Retinal pigment epithelial cell (primary cell): ENCODE measurements at regions not wholly inside any gene's neighbourhood (a gene's known extent, or its start where the extent isn't known, plus 50 kb on each side); places are given as distances from the start of the nearest gene placed in this dataset.

Experiments
- DNase-seq: peaks from one replicate; pipeline ENCODE4 v3.0.0-alpha.2; 2010; ENCODE audit warnings: low read depth
- H3K4me3 ChIP-seq: 2 replicates; pipeline ENCODE4 v1.5.1; 2011; ENCODE audit warnings: mild to moderate bottlenecking, low read length, control low read depth, moderate library complexity
- TF ChIP-seq, protein P1 (sequence below): conservative IDR thresholded peaks from 2 replicates; pipeline ENCODE4 v1.5.1; 2011; ENCODE audit warnings: low read depth, low read length, control low read depth, inconsistent platforms

- H3K4me3 ChIP-seq, result no peak overlapping the region
- no peak for DNase-seq
- TF ChIP-seq, protein P1, sequence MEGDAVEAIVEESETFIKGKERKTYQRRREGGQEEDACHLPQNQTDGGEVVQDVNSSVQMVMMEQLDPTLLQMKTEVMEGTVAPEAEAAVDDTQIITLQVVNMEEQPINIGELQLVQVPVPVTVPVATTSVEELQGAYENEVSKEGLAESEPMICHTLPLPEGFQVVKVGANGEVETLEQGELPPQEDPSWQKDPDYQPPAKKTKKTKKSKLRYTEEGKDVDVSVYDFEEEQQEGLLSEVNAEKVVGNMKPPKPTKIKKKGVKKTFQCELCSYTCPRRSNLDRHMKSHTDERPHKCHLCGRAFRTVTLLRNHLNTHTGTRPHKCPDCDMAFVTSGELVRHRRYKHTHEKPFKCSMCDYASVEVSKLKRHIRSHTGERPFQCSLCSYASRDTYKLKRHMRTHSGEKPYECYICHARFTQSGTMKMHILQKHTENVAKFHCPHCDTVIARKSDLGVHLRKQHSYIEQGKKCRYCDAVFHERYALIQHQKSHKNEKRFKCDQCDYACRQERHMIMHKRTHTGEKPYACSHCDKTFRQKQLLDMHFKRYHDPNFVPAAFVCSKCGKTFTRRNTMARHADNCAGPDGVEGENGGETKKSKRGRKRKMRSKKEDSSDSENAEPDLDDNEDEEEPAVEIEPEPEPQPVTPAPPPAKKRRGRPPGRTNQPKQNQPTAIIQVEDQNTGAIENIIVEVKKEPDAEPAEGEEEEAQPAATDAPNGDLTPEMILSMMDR, result no peak
Measured at GRCh38 chr5:71912021-71912420, 192.9 kb downstream of the CARTPT start.

- no peak overlapping the region for H3K4me3 ChIP-seq
- TF ChIP-seq, protein P1, result no peak
- DNase-seq, result no peak
Measured at GRCh38 chr5:71914281-71914680, 193.0 kb upstream of the MAP1B start.

DNA sequence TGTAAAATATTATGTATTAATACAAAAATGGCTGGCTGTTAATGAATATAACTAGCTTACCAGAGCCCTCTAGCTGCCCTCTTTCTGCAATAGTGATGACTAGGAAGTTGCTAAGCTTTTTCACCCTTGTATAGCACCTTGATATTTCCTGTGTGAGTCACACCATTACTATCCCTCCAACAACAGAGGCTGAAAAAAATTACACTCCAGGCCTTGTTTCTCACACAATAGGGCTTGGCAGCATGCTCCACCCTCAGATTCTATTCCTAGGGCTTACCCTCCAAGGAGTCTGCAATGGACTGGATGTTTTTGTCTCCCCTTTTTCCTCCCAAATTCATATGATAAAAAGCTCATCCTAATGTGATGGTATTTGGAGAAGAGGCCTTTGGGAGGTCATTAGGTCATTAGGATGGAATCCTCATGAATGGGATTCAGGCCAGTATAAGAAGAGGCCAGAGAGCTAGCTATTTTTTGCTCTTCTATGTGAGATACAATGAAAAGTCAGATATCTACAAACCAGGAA is 184.6 kb upstream of the MAP1B start:
- TF ChIP-seq, protein P1, result peak; percentile 31
- H3K4me3 ChIP-seq, result no peak overlapping the region
- DNase-seq, result peak; percentile 88

DNA sequence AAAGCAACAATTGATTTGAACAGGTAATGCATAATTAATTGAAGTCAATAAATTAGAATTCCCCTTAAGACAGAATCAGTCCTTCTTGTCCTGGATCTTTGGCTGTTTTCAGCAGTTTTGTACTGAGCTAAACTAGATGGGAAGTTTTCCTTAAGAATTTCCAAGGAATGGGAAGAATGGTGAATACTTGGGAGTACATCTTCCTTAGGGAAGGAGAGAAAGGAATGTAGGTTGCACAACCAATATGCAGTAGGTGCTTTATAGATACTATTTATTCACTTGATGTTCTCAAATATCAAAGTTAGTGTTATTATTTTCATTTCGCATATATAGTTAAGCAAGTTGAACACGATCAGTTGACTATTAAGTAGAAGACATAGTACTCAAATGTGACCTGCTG is 183.5 kb upstream of the MAP1B start:
- TF ChIP-seq, protein P1, result no peak
- no peak for DNase-seq
- no peak overlapping the region for H3K4me3 ChIP-seq

DNA sequence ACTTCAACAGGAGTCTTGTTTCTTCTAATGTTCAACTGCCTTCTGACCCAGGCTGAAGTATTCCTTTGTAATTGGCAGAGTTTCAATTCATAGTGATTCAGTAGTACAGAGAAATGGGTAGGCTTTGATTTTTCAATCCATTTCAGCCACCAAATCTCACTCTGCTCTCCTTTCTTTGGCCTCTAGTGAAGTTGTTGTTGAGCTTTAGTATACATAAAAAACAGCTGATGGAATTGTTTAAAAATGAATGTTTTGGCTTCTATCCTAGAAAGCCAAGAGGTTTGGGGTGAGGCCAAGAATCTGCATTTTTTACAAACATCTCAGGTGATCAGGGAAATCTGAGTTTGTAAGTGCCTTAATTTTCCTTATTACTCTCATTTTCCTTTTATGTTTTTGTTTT is 182.9 kb upstream of the MAP1B start:
- TF ChIP-seq, protein P1, result no peak
- no peak overlapping the region for H3K4me3 ChIP-seq
- DNase-seq, result peak; percentile 25

- no peak overlapping the region for H3K4me3 ChIP-seq
- DNase-seq, result peak; percentile 39
- TF ChIP-seq, protein P1, result no peak
Measured at GRCh38 chr5:71924980-71925379, 182.3 kb upstream of the MAP1B start.

- TF ChIP-seq, protein P1, result no peak
- DNase-seq, result peak; percentile 31
- H3K4me3 ChIP-seq, result no peak overlapping the region
Measured at GRCh38 chr5:71925608-71926091, 181.6 kb upstream of the MAP1B start.
